Testis (tissue), 2 donors: ENCODE measurements at regions not wholly inside any gene's neighbourhood (a gene's known extent, or its start where the extent isn't known, plus 50 kb on each side); places are given as distances from the start of the nearest gene placed in this dataset.
"Not testable (repeated sequence)": the region's sequence is repeated elsewhere in the genome, so short reads cannot be mapped to it uniquely, and the experiment has no call there.

ENCODE experiments used
- DNase-seq: peaks from one replicate; pipeline ENCODE4 v3.0.0-alpha.2; 2019
- H3K27ac ChIP-seq, 2 donors: fragments of 200-600 bp; sonication (generic); one replicate each; pipeline ENCODE4 v1.5.1; 2019
- H3K27me3 ChIP-seq: fragments of 200-600 bp; sonication (generic); one replicate; pipeline ENCODE4 v1.5.1; 2019
- H3K36me3 ChIP-seq: fragments of 200-600 bp; sonication (generic); one replicate; pipeline ENCODE4 v1.5.1; 2017; ENCODE audit warnings: low read depth; ENCODE audit errors: missing control alignments
- H3K4me1 ChIP-seq: fragments of 200-600 bp; sonication (generic); one replicate; pipeline ENCODE4 v1.5.1; 2019
- H3K4me3 ChIP-seq, 2 donors: fragments of 200-600 bp; sonication (generic); one replicate each; pipeline ENCODE4 v1.5.1; 2017 to 2019
- H3K9me3 ChIP-seq: fragments of 200-600 bp; sonication (generic); one replicate; pipeline ENCODE4 v1.5.1; 2017
- CTCF ChIP-seq, 3 experiments: fragments of 450-650 bp in 2 of 3; fragments of 200-600 bp in 1 of 3; sonication (generic) in 1 of 3; IDR thresholded peaks; one replicate each; pipeline ENCODE4 v1.5.1; 2016 to 2019; ENCODE audit warnings: antibody characterized with exemption in 3 of 3, mild to moderate bottlenecking in 2 of 3, moderate library complexity in 1 of 3
- POLR2A ChIP-seq: fragments of 450-650 bp; IDR thresholded peaks from one replicate; pipeline ENCODE4 v1.6.1; 2017; ENCODE audit warnings: antibody characterized with exemption, mild to moderate bottlenecking, moderate library complexity
- WGBS, 2 donors: methylation state at CpG; one replicate each; pipeline ENCODE4 v1.1.5; 2018; 5-methylcytosine and 5-hydroxymethylcytosine counted together
- intact Hi-C: fragments of 100-400 bp; cut with DNase I; formaldehyde crosslinking; loops from one replicate; pipeline ENCODE4 v1.15.1; 2023; ENCODE audit warnings: low total_unique reads

GRCh38 chr7:94781236-94781635 is 125.3 kb upstream of the SGCE start:
- TF ChIP-seq POLR2A (no peak), CTCF (IDR thresholded peaks at IDR 0.05) (no peak)
- Histone ChIP-seq H3K27ac (no peak overlapping the region), H3K4me3 (no peak overlapping the region), H3K27me3 (no peaks in the 10 kb centered on the region), H3K4me1 (no peaks in the 10 kb centered on the region), H3K36me3 (no peaks in the 10 kb centered on the region), H3K9me3 (no peaks in the 10 kb centered on the region)
- intact Hi-C loops, result no loop called here
- no peak for DNase-seq
- 54 to 64% methylated on average over 2 of the region's 2 CpGs for WGBS, 2 donors

GRCh38 chr7:94782777-94783176 is 124.6 kb upstream of the PPP1R9A start:
- Histone ChIP-seq H3K4me3 (no peak overlapping the region), H3K9me3 (no peaks in the 10 kb centered on the region), H3K27me3 (no peaks in the 10 kb centered on the region), H3K4me1 (no peaks in the 10 kb centered on the region), H3K27ac (no peak overlapping the region), H3K36me3 (no peaks in the 10 kb centered on the region)
- 91 to 93% methylated on average over 8 of the region's 8 CpGs for WGBS, 2 donors
- intact Hi-C loops, result no loop called here
- TF ChIP-seq POLR2A (no peak), CTCF (IDR thresholded peaks at IDR 0.05) (no peak)
- no peak for DNase-seq

GRCh38 chr7:94787285-94787684 is 120.1 kb upstream of the PPP1R9A start:
- H3K4me3 ChIP-seq, result no peak overlapping the region
- no peak for TF ChIP-seq POLR2A
- no peak for TF ChIP-seq CTCF (IDR thresholded peaks at IDR 0.05)
- no peaks in the 10 kb centered on the region for H3K4me1 ChIP-seq
- no peaks in the 10 kb centered on the region for H3K36me3 ChIP-seq
- H3K27ac ChIP-seq, result no peak overlapping the region
- intact Hi-C loops, result no loop called here
- H3K27me3 ChIP-seq, result no peaks in the 10 kb centered on the region
- WGBS, 2 donors, result 28 to 48% methylated on average over 1 of the region's 1 CpG
- H3K9me3 ChIP-seq, result no peaks in the 10 kb centered on the region
- DNase-seq, result no peak

GRCh38 chr7:94788378-94788777 is 119.0 kb upstream of the PPP1R9A start:
- H3K27me3 ChIP-seq, DNase-seq, H3K4me3 ChIP-seq, H3K9me3 ChIP-seq, H3K36me3 ChIP-seq, H3K4me1 ChIP-seq, H3K27ac ChIP-seq, intact Hi-C loops: not testable (repeated sequence)
- WGBS, 2 donors, result 79 to 89% methylated on average over 3 of the region's 3 CpGs

- H3K9me3 ChIP-seq, result no peaks in the 10 kb centered on the region
- DNase-seq, result no peak
- H3K4me3 ChIP-seq, result no peak overlapping the region
- intact Hi-C loops, result no loop called here
- WGBS, 2 donors, result 50 to 56% methylated on average over 2 of the region's 2 CpGs
- H3K27ac ChIP-seq, result no peak overlapping the region
- TF ChIP-seq POLR2A (no peak), CTCF (IDR thresholded peaks at IDR 0.05) (no peak)
- no peaks in the 10 kb centered on the region for H3K27me3 ChIP-seq
- H3K36me3 ChIP-seq, result no peaks in the 10 kb centered on the region
- H3K4me1 ChIP-seq, result no peaks in the 10 kb centered on the region
These were observed 115.2 kb upstream of the PPP1R9A start for GRCh38 chr7:94792241-94792640.

GRCh38 chr7:94797404-94797803 is 110.0 kb upstream of the PPP1R9A start:
- H3K27ac ChIP-seq, result not testable (repeated sequence)
- 92 to 96% methylated on average over 6 of the region's 6 CpGs for WGBS, 2 donors

More at GRCh38 chr7:94797404-94797803, 110.0 kb upstream of the PPP1R9A start:
- intact Hi-C loops, DNase-seq, H3K4me3 ChIP-seq, H3K36me3 ChIP-seq, H3K27me3 ChIP-seq, H3K4me1 ChIP-seq, H3K9me3 ChIP-seq: not testable (repeated sequence)
